ENCODE measurements at regions not wholly inside any gene's neighbourhood (a gene's known extent, or its start where the extent isn't known, plus 50 kb on each side); places are given as distances from the start of the nearest gene placed in this dataset.

DNA sequence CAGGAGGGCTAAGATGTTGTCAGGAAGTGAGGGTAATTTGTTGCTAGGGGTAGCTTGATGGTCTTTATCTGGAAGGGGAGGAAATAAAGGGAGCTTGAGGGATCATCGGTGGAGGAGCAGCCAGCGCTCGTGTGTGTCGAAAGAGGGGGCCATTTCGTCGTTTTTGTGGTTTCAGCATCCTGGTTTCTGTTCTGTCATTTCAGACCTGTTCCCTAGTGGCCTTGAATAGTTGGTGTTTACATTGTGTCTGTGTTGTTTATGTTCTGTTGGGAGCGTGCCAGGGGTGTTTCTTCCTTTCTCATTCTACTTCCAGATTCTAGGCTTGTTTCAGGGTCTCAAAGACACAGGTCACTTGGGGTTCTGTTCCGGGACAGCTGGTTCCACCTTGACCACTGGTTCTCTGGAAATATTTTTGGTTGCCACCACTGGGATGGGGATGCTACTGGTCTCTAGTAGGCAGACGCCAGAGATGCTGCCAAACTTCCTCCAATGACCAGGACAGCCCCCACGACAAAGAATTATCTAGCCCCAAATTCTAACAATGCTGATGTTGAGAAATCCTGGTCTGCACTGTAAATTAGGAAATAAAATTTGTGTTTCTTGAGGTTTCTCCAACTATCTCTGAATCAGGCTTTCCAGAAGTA is 113.9 kb upstream of the NAA20 start:
- in situ Hi-C loops (cut with HindIII; ENCODE audit: extremely low pct_ligation_motif_present, low pct_unique_long_range_greater_than_20kb) (loop anchor here (5.0 kb wide), 1 partner anchor 99 kb away; no protein-coding TSS in a partner anchor), intact Hi-C loops (cut with micrococcal nuclease; ENCODE audit: unreplicated experiment) (loop anchor here (1.0 kb wide), 2 partner anchors 92 to 118 kb away; no protein-coding TSS in a partner anchor)
- Histone ChIP-seq H3K9ac (ENCODE audit: insufficient read depth, low read depth, low read length) (no peak overlapping the region), H3K36me3 (replicated peaks in 1 of 2; ENCODE audit: control insufficient read depth in 1 of 2, insufficient read depth in 2 of 2, low read length in 2 of 2) (no peaks in the 10 kb centered on the region), H3K4me1 (ENCODE audit: insufficient read depth, low read length) (peaks cover 17% of the 10 kb centered on the region), H4K20me1 (ENCODE audit: insufficient read depth, low read length) (no peaks in the 10 kb centered on the region), H2AFZ (ENCODE audit: low read length) (no peak overlapping the region), H3K27me3 (ENCODE audit: control insufficient read depth in 1 of 2, insufficient read depth in 2 of 2, low read length in 2 of 2) (no peaks in the 10 kb centered on the region), H3K4me2 (ENCODE audit: low read depth, low read length) (peak overlapping the region; percentile 49; the same call in 1 of the 2 replicates), H3K9me3 (ENCODE audit: low read length) (peaks cover 11% of the 10 kb centered on the region), H3K79me2 (ENCODE audit: insufficient read depth, low read length) (no peaks in the 10 kb centered on the region), H3K27ac (ENCODE audit: extremely low read length, insufficient read depth, low read length) (no peak overlapping the region), H3K4me3 (replicated peaks in 1 of 3; ENCODE audit: insufficient read depth in 1 of 3, low read depth in 2 of 3, low read length in 3 of 3) (no peak overlapping the region)
- FAIRE-seq (peak; percentile 94), ATAC-seq (peak; percentile 86), DNase-seq (ENCODE audit: low spot score) (peak; percentile 86)
- ChIA-PET POLR2A (interaction anchor here (1.5 to 1.6 kb wide), 2 partner anchors 17 to 149 kb away, joined by 5 read pairs; partner anchors contain the start of genes CFAP61 and CRNKL1), CTCF (ENCODE audit: low intra/inter-chr PET ratio, low total read pairs) (interaction anchor here (1.3 to 2.9 kb wide), 2 partner anchors 90 to 92 kb away, joined by 3 to 22 read pairs; no protein-coding TSS in a partner anchor)
- WGBS (ENCODE audit: low lambda C conversion rate): 9% methylated on average over 10 of the region's 10 CpGs
- BruUV-seq (replicated peaks): no TSS peak
- TF ChIP-seq, protein P1, sequence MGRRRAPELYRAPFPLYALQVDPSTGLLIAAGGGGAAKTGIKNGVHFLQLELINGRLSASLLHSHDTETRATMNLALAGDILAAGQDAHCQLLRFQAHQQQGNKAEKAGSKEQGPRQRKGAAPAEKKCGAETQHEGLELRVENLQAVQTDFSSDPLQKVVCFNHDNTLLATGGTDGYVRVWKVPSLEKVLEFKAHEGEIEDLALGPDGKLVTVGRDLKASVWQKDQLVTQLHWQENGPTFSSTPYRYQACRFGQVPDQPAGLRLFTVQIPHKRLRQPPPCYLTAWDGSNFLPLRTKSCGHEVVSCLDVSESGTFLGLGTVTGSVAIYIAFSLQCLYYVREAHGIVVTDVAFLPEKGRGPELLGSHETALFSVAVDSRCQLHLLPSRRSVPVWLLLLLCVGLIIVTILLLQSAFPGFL (CRISPR knock-in tag; IDR thresholded peaks at IDR 0.05): no peak
- TF ChIP-seq, protein P2, sequence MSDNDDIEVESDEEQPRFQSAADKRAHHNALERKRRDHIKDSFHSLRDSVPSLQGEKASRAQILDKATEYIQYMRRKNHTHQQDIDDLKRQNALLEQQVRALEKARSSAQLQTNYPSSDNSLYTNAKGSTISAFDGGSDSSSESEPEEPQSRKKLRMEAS (IDR thresholded peaks at IDR 0.05): 0 out of 2 replicates have a peak, but pooled peaks have one; percentile 25
- TF ChIP-seq ZFX (CRISPR knock-in tag; IDR thresholded peaks at IDR 0.05; ENCODE audit: low read depth): no peak
- no peak for TF ChIP-seq MAFG (CRISPR knock-in tag; IDR thresholded peaks at IDR 0.05)
- TF ChIP-seq TEAD3 (CRISPR knock-in tag; optimal IDR thresholded peaks at IDR 0.05; ENCODE audit: borderline replicate concordance): peak; percentile 42
- TF ChIP-seq, protein P3, sequence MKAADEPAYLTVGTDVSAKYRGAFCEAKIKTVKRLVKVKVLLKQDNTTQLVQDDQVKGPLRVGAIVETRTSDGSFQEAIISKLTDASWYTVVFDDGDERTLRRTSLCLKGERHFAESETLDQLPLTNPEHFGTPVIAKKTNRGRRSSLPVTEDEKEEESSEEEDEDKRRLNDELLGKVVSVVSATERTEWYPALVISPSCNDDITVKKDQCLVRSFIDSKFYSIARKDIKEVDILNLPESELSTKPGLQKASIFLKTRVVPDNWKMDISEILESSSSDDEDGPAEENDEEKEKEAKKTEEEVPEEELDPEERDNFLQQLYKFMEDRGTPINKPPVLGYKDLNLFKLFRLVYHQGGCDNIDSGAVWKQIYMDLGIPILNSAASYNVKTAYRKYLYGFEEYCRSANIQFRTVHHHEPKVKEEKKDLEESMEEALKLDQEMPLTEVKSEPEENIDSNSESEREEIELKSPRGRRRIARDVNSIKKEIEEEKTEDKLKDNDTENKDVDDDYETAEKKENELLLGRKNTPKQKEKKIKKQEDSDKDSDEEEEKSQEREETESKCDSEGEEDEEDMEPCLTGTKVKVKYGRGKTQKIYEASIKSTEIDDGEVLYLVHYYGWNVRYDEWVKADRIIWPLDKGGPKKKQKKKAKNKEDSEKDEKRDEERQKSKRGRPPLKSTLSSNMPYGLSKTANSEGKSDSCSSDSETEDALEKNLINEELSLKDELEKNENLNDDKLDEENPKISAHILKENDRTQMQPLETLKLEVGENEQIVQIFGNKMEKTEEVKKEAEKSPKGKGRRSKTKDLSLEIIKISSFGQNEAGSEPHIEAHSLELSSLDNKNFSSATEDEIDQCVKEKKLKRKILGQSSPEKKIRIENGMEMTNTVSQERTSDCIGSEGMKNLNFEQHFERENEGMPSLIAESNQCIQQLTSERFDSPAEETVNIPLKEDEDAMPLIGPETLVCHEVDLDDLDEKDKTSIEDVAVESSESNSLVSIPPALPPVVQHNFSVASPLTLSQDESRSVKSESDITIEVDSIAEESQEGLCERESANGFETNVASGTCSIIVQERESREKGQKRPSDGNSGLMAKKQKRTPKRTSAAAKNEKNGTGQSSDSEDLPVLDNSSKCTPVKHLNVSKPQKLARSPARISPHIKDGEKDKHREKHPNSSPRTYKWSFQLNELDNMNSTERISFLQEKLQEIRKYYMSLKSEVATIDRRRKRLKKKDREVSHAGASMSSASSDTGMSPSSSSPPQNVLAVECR (CRISPR knock-in tag; IDR thresholded peaks at IDR 0.05; ENCODE audit: borderline replicate concordance): peak; percentile 48; the same call in 1 of the 2 replicates
- TF ChIP-seq ZNF12 (CRISPR knock-in tag; IDR thresholded peaks at IDR 0.05): no peak
- TF ChIP-seq, protein P4, sequence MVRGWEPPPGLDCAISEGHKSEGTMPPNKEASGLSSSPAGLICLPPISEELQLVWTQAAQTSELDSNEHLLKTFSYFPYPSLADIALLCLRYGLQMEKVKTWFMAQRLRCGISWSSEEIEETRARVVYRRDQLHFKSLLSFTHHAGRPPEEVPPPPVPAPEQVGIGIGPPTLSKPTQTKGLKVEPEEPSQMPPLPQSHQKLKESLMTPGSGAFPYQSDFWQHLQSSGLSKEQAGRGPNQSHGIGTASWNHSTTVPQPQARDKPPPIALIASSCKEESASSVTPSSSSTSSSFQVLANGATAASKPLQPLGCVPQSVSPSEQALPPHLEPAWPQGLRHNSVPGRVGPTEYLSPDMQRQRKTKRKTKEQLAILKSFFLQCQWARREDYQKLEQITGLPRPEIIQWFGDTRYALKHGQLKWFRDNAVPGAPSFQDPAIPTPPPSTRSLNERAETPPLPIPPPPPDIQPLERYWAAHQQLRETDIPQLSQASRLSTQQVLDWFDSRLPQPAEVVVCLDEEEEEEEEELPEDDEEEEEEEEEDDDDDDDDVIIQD (CRISPR knock-in tag; IDR thresholded peaks at IDR 0.05; ENCODE audit: low read depth): peak; percentile 66; the same call in 1 of the 2 replicates
- no peak for TF ChIP-seq KAT2B (IDR thresholded peaks at IDR 0.05; ENCODE audit: borderline replicate concordance, low read depth, low read length)
- TF ChIP-seq, protein P5, sequence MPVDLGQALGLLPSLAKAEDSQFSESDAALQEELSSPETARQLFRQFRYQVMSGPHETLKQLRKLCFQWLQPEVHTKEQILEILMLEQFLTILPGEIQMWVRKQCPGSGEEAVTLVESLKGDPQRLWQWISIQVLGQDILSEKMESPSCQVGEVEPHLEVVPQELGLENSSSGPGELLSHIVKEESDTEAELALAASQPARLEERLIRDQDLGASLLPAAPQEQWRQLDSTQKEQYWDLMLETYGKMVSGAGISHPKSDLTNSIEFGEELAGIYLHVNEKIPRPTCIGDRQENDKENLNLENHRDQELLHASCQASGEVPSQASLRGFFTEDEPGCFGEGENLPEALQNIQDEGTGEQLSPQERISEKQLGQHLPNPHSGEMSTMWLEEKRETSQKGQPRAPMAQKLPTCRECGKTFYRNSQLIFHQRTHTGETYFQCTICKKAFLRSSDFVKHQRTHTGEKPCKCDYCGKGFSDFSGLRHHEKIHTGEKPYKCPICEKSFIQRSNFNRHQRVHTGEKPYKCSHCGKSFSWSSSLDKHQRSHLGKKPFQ (CRISPR knock-in tag; IDR thresholded peaks at IDR 0.05; ENCODE audit: insufficient replicate concordance): no peak
- peak; percentile 25; the same call in 1 of the 2 replicates for TF ChIP-seq HNF4A (CRISPR knock-in tag; IDR thresholded peaks at IDR 0.05)

Data from HepG2 (cell line).